Type B pancreatic cell (in vitro differentiated cells): ENCODE measurements at regions not wholly inside any gene's neighbourhood (a gene's known extent, or its start where the extent isn't known, plus 50 kb on each side); places are given as distances from the start of the nearest gene placed in this dataset.

ENCODE experiments used
- DNase-seq: peaks from one replicate; pipeline ENCODE4 v3.0.0; 2021; ENCODE audit warnings: mixed read lengths; ENCODE audit not compliant: unreplicated experiment; ENCODE audit errors: extremely low spot score
- H3K27ac Mint-ChIP-seq: 2 replicates; pipeline ENCODE4 v1.8.0; 2021; ENCODE audit warnings: mild to moderate bottlenecking, mixed read lengths
- H3K27me3 Mint-ChIP-seq: 2 replicates; pipeline ENCODE4 v1.8.0; 2021; ENCODE audit warnings: mixed read lengths
- H3K36me3 Mint-ChIP-seq: 2 replicates; pipeline ENCODE4 v1.8.0; 2021; ENCODE audit warnings: mixed read lengths
- H3K4me1 Mint-ChIP-seq: one replicate; pipeline ENCODE4 v1.8.0; 2021; ENCODE audit warnings: mixed read lengths; ENCODE audit not compliant: unreplicated experiment
- H3K4me3 Mint-ChIP-seq: 2 replicates; pipeline ENCODE4 v1.8.0; 2021; ENCODE audit warnings: mild to moderate bottlenecking, mixed read lengths
- H3K9me3 Mint-ChIP-seq: 2 replicates; pipeline ENCODE4 v1.8.0; 2021; ENCODE audit warnings: mixed read lengths
- TF ChIP-seq, protein P1 (sequence below): fragments of 200-600 bp; sonication (generic); conservative IDR thresholded peaks from 2 replicates; pipeline ENCODE4 v1.5.0; 2021; ENCODE audit warnings: antibody characterized with exemption, mild to moderate bottlenecking

DNA sequence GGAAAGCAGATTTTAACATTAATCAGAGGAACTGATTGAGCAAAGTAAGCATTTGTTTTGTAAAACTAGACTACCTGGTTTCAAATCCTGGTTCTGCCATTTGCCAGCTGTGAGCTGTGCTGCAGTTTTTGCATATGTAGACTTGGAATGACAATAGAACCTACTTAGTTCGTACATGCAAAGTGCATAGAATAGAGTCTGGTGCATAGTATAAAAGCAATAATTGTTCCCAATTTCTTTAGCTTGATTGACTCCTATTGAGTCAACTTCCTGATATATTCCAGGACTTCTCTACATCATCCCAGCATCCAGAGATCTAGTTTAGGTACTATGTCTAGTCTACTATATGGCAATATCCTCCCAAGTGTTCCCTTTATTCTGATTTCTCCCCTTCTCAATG is 144.4 kb upstream of the FGGY start:
- no peaks in the 10 kb centered on the region for H3K36me3 Mint-ChIP-seq
- H3K27me3 Mint-ChIP-seq: peaks cover 7% of the 10 kb centered on the region
- H3K4me3 Mint-ChIP-seq: no peak overlapping the region
- TF ChIP-seq, protein P1, sequence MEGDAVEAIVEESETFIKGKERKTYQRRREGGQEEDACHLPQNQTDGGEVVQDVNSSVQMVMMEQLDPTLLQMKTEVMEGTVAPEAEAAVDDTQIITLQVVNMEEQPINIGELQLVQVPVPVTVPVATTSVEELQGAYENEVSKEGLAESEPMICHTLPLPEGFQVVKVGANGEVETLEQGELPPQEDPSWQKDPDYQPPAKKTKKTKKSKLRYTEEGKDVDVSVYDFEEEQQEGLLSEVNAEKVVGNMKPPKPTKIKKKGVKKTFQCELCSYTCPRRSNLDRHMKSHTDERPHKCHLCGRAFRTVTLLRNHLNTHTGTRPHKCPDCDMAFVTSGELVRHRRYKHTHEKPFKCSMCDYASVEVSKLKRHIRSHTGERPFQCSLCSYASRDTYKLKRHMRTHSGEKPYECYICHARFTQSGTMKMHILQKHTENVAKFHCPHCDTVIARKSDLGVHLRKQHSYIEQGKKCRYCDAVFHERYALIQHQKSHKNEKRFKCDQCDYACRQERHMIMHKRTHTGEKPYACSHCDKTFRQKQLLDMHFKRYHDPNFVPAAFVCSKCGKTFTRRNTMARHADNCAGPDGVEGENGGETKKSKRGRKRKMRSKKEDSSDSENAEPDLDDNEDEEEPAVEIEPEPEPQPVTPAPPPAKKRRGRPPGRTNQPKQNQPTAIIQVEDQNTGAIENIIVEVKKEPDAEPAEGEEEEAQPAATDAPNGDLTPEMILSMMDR: no peak
- H3K4me1 Mint-ChIP-seq: peaks cover 40% of the 10 kb centered on the region
- H3K9me3 Mint-ChIP-seq: no peaks in the 10 kb centered on the region
- no peak for DNase-seq
- H3K27ac Mint-ChIP-seq: no peak overlapping the region

DNA sequence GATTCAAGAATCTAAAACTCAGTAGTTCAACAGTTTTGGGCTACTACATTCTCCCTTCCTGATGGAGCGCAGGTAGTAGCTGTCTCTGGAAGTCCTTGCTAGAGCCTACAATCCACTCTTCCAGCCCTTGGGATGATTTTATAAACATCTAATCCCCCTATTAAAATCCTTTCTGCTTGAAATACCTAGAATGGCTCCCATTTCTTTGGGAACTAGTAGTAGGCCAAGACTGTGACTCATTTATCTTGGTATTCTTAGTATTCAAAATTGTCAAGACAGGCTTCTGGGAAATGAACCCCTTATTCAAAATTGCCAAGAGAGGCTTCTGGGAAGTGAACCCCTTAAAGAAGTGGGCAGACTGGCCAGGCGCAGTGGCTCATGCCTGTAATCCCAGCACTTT is 142.5 kb upstream of the FGGY start:
- Mint-ChIP-seq H3K4me1 (peaks cover 31% of the 10 kb centered on the region), H3K36me3 (peaks cover 4% of the 10 kb centered on the region), H3K4me3 (no peak overlapping the region), H3K27ac (no peak overlapping the region), H3K9me3 (peaks cover 5% of the 10 kb centered on the region), H3K27me3 (no peaks in the 10 kb centered on the region)
- TF ChIP-seq, protein P1: no peak
- no peak for DNase-seq

DNA sequence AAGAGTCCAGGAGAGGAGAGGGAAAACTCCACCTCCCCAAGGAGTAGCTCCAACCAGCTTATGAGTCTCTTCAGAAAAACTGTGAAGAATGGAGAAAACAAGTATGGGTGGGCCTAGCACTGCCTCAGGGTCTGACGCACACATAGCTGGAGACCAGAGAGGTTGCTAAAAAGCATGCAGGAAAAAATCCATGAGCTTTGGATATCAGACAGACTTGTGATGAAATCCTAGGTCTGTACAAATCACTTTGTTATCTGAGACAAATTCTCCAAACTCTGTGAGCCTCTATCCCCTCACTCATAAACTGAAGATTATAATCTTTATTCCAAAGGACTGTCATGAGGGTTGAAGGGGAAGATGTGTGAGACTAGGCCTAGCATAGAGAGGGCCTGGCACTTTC is 141.5 kb upstream of the FGGY start:
- Mint-ChIP-seq H3K36me3 (peaks cover 4% of the 10 kb centered on the region), H3K27ac (no peak overlapping the region), H3K4me3 (no peak overlapping the region), H3K4me1 (peaks cover 31% of the 10 kb centered on the region), H3K27me3 (no peaks in the 10 kb centered on the region), H3K9me3 (peaks cover 5% of the 10 kb centered on the region)
- no peak for DNase-seq
- TF ChIP-seq, protein P1: no peak

DNA sequence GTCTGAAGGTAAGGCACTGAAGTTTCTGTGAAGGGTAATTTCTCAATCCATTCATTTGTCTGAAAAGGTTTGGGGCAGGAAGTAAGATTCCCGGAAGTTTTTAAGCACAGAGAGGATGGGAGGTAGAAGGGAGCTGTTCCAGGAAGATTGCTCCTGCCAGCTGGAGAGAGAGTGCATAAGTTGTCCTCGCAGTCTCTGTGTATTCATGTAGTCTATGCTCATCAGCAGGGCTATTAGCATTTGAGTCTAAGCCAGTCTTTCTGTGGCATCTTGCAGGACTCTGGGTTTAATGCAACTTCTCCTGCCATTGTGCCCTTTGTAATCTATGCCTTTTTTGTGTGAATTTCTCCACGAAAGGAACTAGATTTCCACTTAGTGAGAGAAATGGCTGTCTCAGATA is 140.8 kb upstream of the FGGY start:
- Mint-ChIP-seq H3K4me1 (peaks cover 24% of the 10 kb centered on the region), H3K9me3 (peaks cover 5% of the 10 kb centered on the region), H3K27ac (no peak overlapping the region), H3K4me3 (no peak overlapping the region), H3K27me3 (no peaks in the 10 kb centered on the region), H3K36me3 (peaks cover 4% of the 10 kb centered on the region)
- no peak for DNase-seq
- TF ChIP-seq, protein P1: no peak

DNA sequence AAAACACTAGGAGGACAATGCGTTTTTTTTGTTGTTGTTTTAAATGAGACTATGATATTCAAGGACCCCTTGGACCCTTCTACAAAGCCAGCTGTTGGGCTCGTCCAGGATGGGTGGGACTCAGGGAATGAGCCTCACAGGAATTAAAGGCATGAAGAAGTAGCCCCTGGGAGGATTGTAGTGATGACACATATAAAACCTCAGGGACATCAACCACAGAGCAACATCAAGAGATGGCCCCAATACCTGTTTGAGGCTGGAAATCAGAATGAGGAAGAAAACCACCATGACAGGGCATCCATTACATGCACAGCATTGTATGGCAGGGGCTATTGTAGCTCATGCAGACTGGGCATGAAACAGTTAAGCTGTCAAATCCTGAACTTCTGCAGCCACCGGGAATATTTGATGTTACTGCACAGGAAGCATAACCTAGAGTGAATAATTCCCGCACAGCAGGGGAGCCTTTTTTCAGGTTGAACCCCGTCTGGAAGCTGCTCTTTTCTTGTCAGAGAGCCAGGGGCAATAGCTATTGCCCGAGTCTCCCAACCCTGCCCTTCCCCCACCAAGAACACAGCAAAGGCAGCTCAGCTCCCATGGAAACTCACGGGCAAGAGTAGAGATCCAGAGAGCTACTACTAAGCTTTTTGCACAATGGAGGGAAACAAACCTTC is 140.2 kb upstream of the FGGY start:
- no peak overlapping the region for H3K27ac Mint-ChIP-seq
- TF ChIP-seq, protein P1: no peak
- no peak for DNase-seq

More for the DNA sequence above, 140.2 kb upstream of the FGGY start:
- Mint-ChIP-seq H3K4me1 (peaks cover 17% of the 10 kb centered on the region), H3K27me3 (no peaks in the 10 kb centered on the region), H3K9me3 (peaks cover 5% of the 10 kb centered on the region), H3K4me3 (peak overlapping the region; percentile 46), H3K36me3 (peaks cover 4% of the 10 kb centered on the region)
